Activated CD8-positive, alpha-beta memory T cell treated with anti-CD3 and anti-CD28 coated beads for 48 hours (primary cell): ENCODE measurements at regions not wholly inside any gene's neighbourhood (a gene's known extent, or its start where the extent isn't known, plus 50 kb on each side); places are given as distances from the start of the nearest gene placed in this dataset.

Experiments used
- DNase-seq, 3 experiments: peaks; one replicate each; pipeline ENCODE4 v3.0.0-alpha.2; 2020; ENCODE audit warnings: low read depth in 2 of 3, low spot score in 2 of 3

DNA sequence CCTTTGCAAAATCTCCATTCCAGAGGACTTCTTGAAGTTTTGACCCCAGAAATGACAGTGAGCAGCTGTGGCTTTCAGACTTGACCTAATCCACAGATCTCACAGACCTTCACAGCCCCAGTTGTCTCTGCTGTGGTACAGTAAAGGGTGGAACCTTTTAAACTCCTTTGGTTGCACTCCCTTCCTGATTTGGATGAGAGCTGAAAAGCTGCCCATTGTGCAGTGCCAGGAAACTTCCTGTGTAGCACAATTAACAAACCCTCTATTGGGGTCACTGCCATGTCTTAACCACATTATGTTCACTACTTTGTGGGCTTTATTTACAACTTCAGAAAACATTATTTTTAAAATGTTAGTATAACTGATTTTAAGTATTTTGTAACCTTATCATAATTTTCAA is 56.7 kb upstream of the PCSK5 start:
- no peak for DNase-seq

GRCh38 chr9:75834878-75835277 is 55.6 kb upstream of the PCSK5 start:
- DNase-seq: no peak
